Activated gamma-delta T cell (primary cell): ENCODE measurements at regions not wholly inside any gene's neighbourhood (a gene's known extent, or its start where the extent isn't known, plus 50 kb on each side); places are given as distances from the start of the nearest gene placed in this dataset.
"Not testable (repeated sequence)": the region's sequence is repeated elsewhere in the genome, so short reads cannot be mapped to it uniquely, and the experiment has no call there.

ENCODE experiments used
- DNase-seq: peaks from one replicate; lab custom pipeline; 2025; lab: John Stamatoyannopoulos, UW

- DNase-seq: no peak
Observed at GRCh38 chr22:49697047-49697446, 130.6 kb downstream of the BRD1 start.

GRCh38 chr22:49694462-49695260 is 133.0 kb downstream of the BRD1 start:
- DNase-seq: no peak

- no peak for DNase-seq
Observed at GRCh38 chr22:49693848-49694247, 133.8 kb downstream of the BRD1 start.

GRCh38 chr22:49693416-49693815 is 134.3 kb downstream of the BRD1 start:
- no peak for DNase-seq

- no peak for DNase-seq
Observed at GRCh38 chr22:49692499-49693225, 135.0 kb downstream of the BRD1 start.

DNA sequence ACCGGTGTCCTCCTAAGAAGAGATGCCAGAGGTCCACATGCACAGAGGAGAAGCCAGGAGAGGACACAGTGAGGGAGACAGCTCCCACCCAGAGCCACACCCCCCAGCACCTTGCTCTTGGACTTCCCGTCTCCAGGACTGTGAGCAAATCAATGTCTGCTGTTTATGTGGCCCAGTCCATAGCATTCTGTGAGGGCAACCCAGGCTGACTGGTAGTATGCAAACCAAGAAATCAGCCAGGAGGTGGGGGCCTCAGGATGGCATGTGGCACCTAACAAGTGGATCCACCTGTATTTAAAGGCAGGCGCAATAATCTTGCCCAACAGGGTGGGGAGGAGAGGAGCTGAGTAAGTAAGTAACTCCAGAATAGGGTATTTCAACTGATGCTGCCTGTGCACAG is 136.4 kb downstream of the BRD1 start:
- no peak for DNase-seq

DNA sequence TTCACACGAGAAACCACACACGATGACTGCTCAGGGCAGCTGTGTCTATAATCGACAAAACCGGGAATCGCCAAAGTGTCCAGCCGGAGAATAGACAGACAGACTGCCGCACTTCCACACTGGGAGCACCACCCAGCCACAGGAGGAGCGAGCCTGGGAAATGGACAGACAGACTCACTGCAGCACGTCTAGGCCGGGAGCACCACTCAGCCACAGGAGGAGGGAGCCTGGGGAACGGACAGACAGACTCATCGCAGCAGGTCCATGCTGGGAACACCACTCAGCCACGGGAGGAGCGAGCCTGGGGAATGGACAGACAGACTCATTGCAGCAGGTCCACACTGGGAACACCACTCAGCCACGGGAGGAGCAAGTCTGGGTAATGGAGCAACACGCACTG is 137.2 kb downstream of the BRD1 start:
- no peak for DNase-seq

DNA sequence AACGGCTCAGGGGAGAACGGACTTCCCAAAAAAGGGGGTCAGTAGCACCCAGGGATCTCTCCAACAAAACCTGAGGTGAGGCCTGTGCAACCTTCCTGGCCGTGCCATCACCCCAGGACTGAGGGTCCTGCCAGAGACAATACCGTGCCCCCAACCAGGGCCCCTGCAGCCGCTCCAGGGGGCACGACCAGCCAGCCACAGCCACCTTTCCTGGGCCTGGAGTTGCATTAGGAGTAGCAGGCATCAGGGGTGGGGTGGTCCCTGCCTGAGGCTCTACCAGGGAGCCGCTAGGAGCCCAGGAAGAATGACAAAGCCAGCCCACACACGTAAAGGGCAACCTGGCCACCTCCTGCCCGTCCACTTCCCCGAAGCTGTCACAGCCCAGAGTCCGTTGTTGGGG is 137.8 kb downstream of the BRD1 start:
- no peak for DNase-seq

GRCh38 chr22:49689255-49689770 is 138.4 kb downstream of the BRD1 start:
- DNase-seq: no peak

DNA sequence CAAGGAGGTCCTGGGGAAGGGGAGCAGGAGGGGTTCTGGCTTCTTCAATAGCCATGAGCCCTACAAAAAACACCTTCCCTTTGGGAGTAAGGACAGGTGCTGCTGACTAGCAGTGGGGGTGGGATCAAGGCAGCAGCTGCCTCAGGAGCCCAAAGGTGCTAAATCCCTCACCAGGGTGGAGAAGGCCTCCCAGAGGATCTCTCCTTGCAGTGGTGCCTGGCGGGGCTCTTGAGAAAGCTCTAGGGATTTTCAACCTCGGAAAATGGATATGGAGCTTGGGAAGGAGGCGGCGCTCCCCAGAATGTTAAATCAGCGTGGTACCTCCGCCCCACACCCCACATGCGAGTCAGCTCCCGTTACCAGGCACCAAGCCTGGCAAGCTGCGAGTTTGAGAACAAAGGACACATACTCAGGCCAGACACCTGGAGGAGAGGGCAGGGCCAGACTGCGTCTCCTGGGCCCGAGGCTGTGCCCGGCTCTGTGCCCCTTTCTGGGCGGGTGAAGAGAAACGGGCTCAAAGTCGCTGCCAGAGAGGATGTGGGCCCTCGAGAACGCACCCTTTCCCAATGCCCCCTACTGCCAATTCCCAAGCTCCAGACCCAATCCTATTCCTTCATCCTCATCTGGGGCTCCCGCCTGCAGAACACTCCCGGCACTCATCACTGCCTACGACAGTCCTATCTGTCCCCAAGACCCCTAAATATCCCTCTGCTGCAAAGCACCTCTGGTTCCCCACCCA is 139.0 kb downstream of the BRD1 start:
- no peak for DNase-seq

DNA sequence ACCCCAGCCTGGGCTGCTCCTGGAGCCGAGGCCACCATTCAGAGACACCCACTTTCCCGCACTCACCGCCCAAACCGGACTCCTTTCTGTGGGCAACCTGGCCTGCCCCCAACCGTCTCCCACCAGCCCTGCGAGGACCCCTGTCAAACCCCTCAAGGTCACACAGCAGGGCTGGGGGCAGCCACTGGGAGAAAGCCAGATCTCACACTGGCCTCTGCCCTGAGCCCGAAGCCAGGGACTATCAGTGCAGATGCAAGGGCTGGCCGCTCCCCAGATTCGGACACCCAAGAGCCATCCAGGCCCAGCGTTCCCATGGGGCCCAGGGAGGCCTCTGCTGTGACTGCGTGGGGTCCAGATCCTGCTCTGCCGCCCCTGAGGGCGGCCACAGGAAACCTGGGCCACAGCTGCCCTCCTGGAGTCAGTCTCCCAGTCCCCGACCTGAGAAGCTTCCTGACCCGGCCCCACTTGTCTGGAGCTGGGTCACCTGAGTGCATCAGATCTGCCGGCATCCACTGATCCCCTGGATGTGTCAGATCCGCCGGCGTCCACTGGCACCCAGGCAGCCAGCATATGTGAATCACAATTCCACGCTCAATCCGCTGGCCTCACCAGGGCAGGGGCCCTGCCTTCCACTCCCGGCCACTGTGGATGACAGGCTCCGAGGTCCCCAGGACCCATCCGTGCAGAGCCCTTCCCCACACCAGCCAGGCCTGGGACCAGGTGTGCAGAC is 139.7 kb downstream of the BRD1 start:
- no peak for DNase-seq

DNA sequence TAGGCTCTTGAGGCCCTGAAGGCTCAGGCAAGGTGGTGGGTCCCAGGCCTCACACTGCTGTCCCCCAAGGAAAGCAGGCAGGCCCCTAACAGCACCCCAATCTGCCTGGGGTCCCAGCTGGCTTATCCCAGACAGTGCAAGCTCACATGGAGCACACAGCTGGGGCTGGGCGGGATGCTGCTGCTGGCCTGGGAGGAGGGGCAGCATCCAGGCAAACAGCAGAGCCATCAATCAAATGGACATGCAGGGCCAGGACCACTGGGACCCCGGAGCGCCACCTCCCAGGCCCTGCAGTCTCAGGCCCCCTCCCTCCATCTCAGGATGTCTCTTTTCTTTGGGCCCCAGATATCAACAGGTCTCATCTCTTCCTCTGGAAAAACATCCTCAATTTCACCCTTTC is 140.3 kb downstream of the BRD1 start:
- no peak for DNase-seq

GRCh38 chr22:49686495-49687219 is 141.0 kb downstream of the BRD1 start:
- DNase-seq: no peak

DNA sequence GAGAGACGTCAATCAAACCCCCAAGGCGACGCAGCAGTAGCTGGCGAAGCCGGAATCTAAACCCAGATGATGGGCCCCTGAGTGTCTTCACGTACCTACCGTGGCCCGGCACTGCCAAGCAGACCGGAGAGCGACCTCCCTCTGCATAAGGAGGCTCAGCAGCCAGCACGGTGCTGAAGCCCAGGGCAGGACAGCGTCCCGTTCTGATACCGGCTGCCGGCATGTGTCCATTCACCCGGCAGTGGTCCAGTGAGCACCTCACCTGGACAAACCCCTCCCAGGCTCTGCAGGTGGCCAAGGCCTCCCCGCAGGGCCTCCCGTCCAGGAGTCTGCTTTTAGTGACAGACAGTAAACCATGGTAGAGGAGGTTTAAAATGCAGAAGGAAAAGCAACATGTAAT is 142.0 kb downstream of the BRD1 start:
- DNase-seq: no peak

GRCh38 chr22:49685116-49685515 is 142.6 kb downstream of the BRD1 start:
- DNase-seq: no peak

GRCh38 chr22:49683032-49683431 is 144.6 kb downstream of the BRD1 start:
- no peak for DNase-seq

GRCh38 chr22:49680819-49681218 is 146.9 kb downstream of the BRD1 start:
- not testable (repeated sequence) for DNase-seq

GRCh38 chr22:49678842-49679170 is 148.9 kb downstream of the BRD1 start:
- no peak for DNase-seq

- DNase-seq: no peak
Observed at GRCh38 chr22:49678137-49678841, 149.4 kb downstream of the BRD1 start.

GRCh38 chr22:49677495-49677889 is 150.2 kb downstream of the BRD1 start:
- no peak for DNase-seq
